HepG2 (cell line): ENCODE measurements at regions not wholly inside any gene's neighbourhood (a gene's known extent, or its start where the extent isn't known, plus 50 kb on each side); places are given as distances from the start of the nearest gene placed in this dataset.

Experiments
- ATAC-seq: fragments of 200-7000 bp; cut with Tn5 transposase; 3 replicates; pipeline ENCODE4 v1.9.1; 2020; ENCODE audit warnings: mild to moderate bottlenecking, moderate library complexity
- BruUV-seq: library from RNA; stranded (reverse); fragments of 400-500 nt; replicated peaks from 2 replicates; lab custom pipeline; 2021; lab: Mats Ljungman, UMichigan
- CTCF ChIA-PET: fragments of 300-600 bp; formaldehyde crosslinking; extraction: SDS; loops from one replicate; lab custom pipeline; 2021; ENCODE audit warnings: low total read pairs, inconsistent platforms, low intra/inter-chr PET ratio; lab: Yijun Ruan, JAX
- POLR2A ChIA-PET: fragments of 350-600 bp; sonication (Branson Sonifier 250); formaldehyde crosslinking; loops from one replicate; lab custom pipeline; 2020; ENCODE audit warnings: antibody characterized with exemption, inconsistent platforms; lab: Yijun Ruan, JAX
- DNase-seq: peaks from one replicate; pipeline ENCODE4 v3.0.0-alpha.2; 2015; ENCODE audit warnings: low spot score
- FAIRE-seq: peaks from 3 replicates; lab custom pipeline; 2011; peaks lifted over from hg19 to GRCh38; lab: Jason Lieb, UNC
- H2AFZ ChIP-seq: one replicate; pipeline ENCODE4 v1.6.1; 2011; ENCODE audit warnings: low read length, inconsistent platforms
- H3K27ac ChIP-seq: fragments of 300-600 bp; 3 replicates; pipeline ENCODE4 v1.8.0; 2011; ENCODE audit warnings: mixed run types, mild to moderate bottlenecking, mixed read lengths, low read length, inconsistent platforms; ENCODE audit not compliant: insufficient read depth; ENCODE audit errors: extremely low read length
- H3K27me3 ChIP-seq, 2 experiments: fragments of 200-600 bp in 1 of 2; 2 replicates in 1 of 2; 3 replicates in 1 of 2; pipeline versions ENCODE4 v1.6.0 to v1.8.0; 2011; ENCODE audit warnings: low read length in 2 of 2, mild to moderate bottlenecking in 2 of 2, moderate library complexity in 2 of 2, inconsistent platforms in 1 of 2; ENCODE audit not compliant: insufficient read depth in 2 of 2, control insufficient read depth in 1 of 2
- H3K36me3 ChIP-seq, 2 experiments: fragments of 200-600 bp in 1 of 2; replicated peaks in 1 of 2; 2 replicates in 1 of 2; 3 replicates in 1 of 2; pipeline versions ENCODE4 v1.5.1 to v1.8.0; 2011; ENCODE audit warnings: low read length in 2 of 2, inconsistent platforms in 1 of 2; ENCODE audit not compliant: insufficient read depth in 2 of 2, control insufficient read depth in 1 of 2
- H3K4me1 ChIP-seq: 2 replicates; pipeline ENCODE4 v1.5.1; 2012; ENCODE audit warnings: low read length, inconsistent platforms; ENCODE audit not compliant: insufficient read depth
- H3K4me2 ChIP-seq: 2 replicates; pipeline ENCODE4 v1.6.0; 2011; ENCODE audit warnings: low read depth, low read length, inconsistent platforms
- H3K4me3 ChIP-seq, 3 experiments: fragments of 200-600 bp in 1 of 3; sonication (generic), shearing (Covaris generic) in 1 of 3; replicated peaks in 1 of 3; 2 replicates each; pipeline ENCODE4 v1.5.1; 2011 to 2016; ENCODE audit warnings: low read length in 3 of 3, inconsistent platforms in 2 of 3, low read depth in 2 of 3, mild to moderate bottlenecking in 2 of 3, control low read depth in 1 of 3, mixed read lengths in 1 of 3; ENCODE audit not compliant: insufficient read depth in 1 of 3
- H3K79me2 ChIP-seq: one replicate; pipeline ENCODE4 v1.6.1; 2011; ENCODE audit warnings: low read length, inconsistent platforms; ENCODE audit not compliant: insufficient read depth
- H3K9ac ChIP-seq: 2 replicates; pipeline ENCODE4 v1.6.0; 2011; ENCODE audit warnings: mild to moderate bottlenecking, low read depth, low read length, inconsistent platforms; ENCODE audit not compliant: insufficient read depth
- H3K9me3 ChIP-seq: 2 replicates; pipeline ENCODE4 v1.5.1; 2012; ENCODE audit warnings: mild to moderate bottlenecking, low read length
- H4K20me1 ChIP-seq: 2 replicates; pipeline ENCODE4 v1.6.0; 2011; ENCODE audit warnings: inconsistent platforms, mild to moderate bottlenecking, low read length, moderate library complexity; ENCODE audit not compliant: insufficient read depth
- BRF2 ChIP-seq: sonication (generic); formaldehyde crosslinking; IDR thresholded peaks from 2 replicates; pipeline ENCODE4 v1.8.1; 2022; ENCODE audit warnings: mild to moderate bottlenecking, missing genetic modification reagents
- CBX1 ChIP-seq: IDR thresholded peaks from one replicate; pipeline ENCODE4 v1.6.1; 2016; ENCODE audit warnings: antibody characterized with exemption, low read depth
- DPF2 ChIP-seq: sonication (generic); formaldehyde crosslinking; IDR thresholded peaks from 2 replicates; pipeline ENCODE4 v1.4.0; 2020; ENCODE audit warnings: mild to moderate bottlenecking, low read depth, missing genetic modification reagents, borderline replicate concordance
- DR1 ChIP-seq: sonication (generic); formaldehyde crosslinking; IDR thresholded peaks from 2 replicates; pipeline ENCODE4 v1.8.0; 2021; ENCODE audit warnings: mild to moderate bottlenecking, missing genetic modification reagents, inconsistent platforms
- MYNN ChIP-seq: sonication (generic); formaldehyde crosslinking; IDR thresholded peaks from 2 replicates; pipeline ENCODE4 v1.4.0; 2020; ENCODE audit warnings: mild to moderate bottlenecking, low read depth, missing genetic modification reagents
- NFIB ChIP-seq: sonication (generic); formaldehyde crosslinking; IDR thresholded peaks from 2 replicates; pipeline ENCODE4 v1.9.0; 2021; ENCODE audit warnings: missing genetic modification reagents, mild to moderate bottlenecking, borderline replicate concordance
- PRDM15 ChIP-seq: sonication (generic); formaldehyde crosslinking; IDR thresholded peaks from 2 replicates; pipeline ENCODE4 v1.4.0; 2020; ENCODE audit warnings: missing genetic modification reagents
- TEF ChIP-seq: sonication (generic); formaldehyde crosslinking; IDR thresholded peaks from 2 replicates; pipeline ENCODE4 v1.5.0; 2020; ENCODE audit warnings: missing genetic modification reagents
- ZFYVE20 ChIP-seq: sonication (generic); formaldehyde crosslinking; IDR thresholded peaks from 2 replicates; pipeline ENCODE4 v1.8.0; 2023; ENCODE audit warnings: low read depth, mild to moderate bottlenecking, moderate library complexity, missing genetic modification reagents, borderline replicate concordance
- ZNF446 ChIP-seq: sonication (generic); formaldehyde crosslinking; IDR thresholded peaks from 2 replicates; pipeline ENCODE4 v1.5.0; 2020; ENCODE audit warnings: mild to moderate bottlenecking, missing genetic modification reagents
- ZNF674 ChIP-seq: sonication (generic); formaldehyde crosslinking; IDR thresholded peaks from 2 replicates; pipeline ENCODE4 v1.5.0; 2020; ENCODE audit warnings: low read depth, mild to moderate bottlenecking, missing genetic modification reagents
- ZNF777 ChIP-seq: sonication (generic); formaldehyde crosslinking; IDR thresholded peaks from 2 replicates; pipeline ENCODE4 v1.4.0; 2020; ENCODE audit warnings: missing genetic modification reagents
- WGBS: methylation state at CpG from one replicate; pipeline ENCODE4 v1.1.6; 2017; ENCODE audit warnings: low lambda C conversion rate; 5-methylcytosine and 5-hydroxymethylcytosine counted together
- in situ Hi-C: cut with HindIII; loops from 2 replicates; pipeline ENCODE4 v1.10.0; 2017; ENCODE audit warnings: low pct_unique_long_range_greater_than_20kb; ENCODE audit not compliant: extremely low pct_ligation_motif_present
- intact Hi-C: fragments of 100-400 bp; cut with micrococcal nuclease; formaldehyde crosslinking; loops from one replicate; pipeline ENCODE4 v1.10.0; 2022; ENCODE audit not compliant: unreplicated experiment
- TF ChIP-seq, protein P1 (sequence below): sonication (generic); formaldehyde crosslinking; IDR thresholded peaks from 2 replicates; pipeline ENCODE4 v1.4.0; 2020; ENCODE audit warnings: low read depth, mild to moderate bottlenecking, missing genetic modification reagents
- TF ChIP-seq, protein P2 (sequence below): sonication (generic); formaldehyde crosslinking; IDR thresholded peaks from 2 replicates; pipeline ENCODE4 v1.8.0; 2022; ENCODE audit warnings: missing genetic modification reagents, mild to moderate bottlenecking, moderate library complexity, borderline replicate concordance

- POLR2A ChIA-PET, result no interaction called here
- TF ChIP-seq, protein P1, sequence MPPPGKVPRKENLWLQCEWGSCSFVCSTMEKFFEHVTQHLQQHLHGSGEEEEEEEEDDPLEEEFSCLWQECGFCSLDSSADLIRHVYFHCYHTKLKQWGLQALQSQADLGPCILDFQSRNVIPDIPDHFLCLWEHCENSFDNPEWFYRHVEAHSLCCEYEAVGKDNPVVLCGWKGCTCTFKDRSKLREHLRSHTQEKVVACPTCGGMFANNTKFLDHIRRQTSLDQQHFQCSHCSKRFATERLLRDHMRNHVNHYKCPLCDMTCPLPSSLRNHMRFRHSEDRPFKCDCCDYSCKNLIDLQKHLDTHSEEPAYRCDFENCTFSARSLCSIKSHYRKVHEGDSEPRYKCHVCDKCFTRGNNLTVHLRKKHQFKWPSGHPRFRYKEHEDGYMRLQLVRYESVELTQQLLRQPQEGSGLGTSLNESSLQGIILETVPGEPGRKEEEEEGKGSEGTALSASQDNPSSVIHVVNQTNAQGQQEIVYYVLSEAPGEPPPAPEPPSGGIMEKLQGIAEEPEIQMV, result no peak
- TF ChIP-seq ZNF674, result no peak
- no peak for TF ChIP-seq ZNF446 (CRISPR knock-in tag)
- TF ChIP-seq BRF2, result no peak
- TF ChIP-seq, protein P2, sequence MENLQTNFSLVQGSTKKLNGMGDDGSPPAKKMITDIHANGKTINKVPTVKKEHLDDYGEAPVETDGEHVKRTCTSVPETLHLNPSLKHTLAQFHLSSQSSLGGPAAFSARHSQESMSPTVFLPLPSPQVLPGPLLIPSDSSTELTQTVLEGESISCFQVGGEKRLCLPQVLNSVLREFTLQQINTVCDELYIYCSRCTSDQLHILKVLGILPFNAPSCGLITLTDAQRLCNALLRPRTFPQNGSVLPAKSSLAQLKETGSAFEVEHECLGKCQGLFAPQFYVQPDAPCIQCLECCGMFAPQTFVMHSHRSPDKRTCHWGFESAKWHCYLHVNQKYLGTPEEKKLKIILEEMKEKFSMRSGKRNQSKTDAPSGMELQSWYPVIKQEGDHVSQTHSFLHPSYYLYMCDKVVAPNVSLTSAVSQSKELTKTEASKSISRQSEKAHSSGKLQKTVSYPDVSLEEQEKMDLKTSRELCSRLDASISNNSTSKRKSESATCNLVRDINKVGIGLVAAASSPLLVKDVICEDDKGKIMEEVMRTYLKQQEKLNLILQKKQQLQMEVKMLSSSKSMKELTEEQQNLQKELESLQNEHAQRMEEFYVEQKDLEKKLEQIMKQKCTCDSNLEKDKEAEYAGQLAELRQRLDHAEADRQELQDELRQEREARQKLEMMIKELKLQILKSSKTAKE (CRISPR knock-in tag), result no peak
- TF ChIP-seq NFIB (CRISPR knock-in tag), result no peak
- no peak for TF ChIP-seq MYNN (CRISPR knock-in tag)
- no peak for TF ChIP-seq PRDM15 (CRISPR knock-in tag)
- TF ChIP-seq DPF2 (CRISPR knock-in tag), result no peak
- no peak for TF ChIP-seq ZFYVE20 (CRISPR knock-in tag)
- TF ChIP-seq CBX1, result no peak
- TF ChIP-seq ZNF777 (CRISPR knock-in tag), result no peak
- no peak for TF ChIP-seq DR1 (CRISPR knock-in tag)
- TF ChIP-seq TEF, result no peak
- TF ChIP-seq, all 625 proteins: peak for 0
- intact Hi-C loops, result no loop called here
- Histone ChIP-seq H3K27me3 (no peaks in the 10 kb centered on the region), H3K4me2 (no peak overlapping the region), H3K9me3 (no peaks in the 10 kb centered on the region), H3K4me3 (no peak overlapping the region), H4K20me1 (no peaks in the 10 kb centered on the region), H2AFZ (no peak overlapping the region), H3K27ac (no peak overlapping the region), H3K79me2 (no peaks in the 10 kb centered on the region), H3K9ac (no peak overlapping the region), H3K36me3 (no peaks in the 10 kb centered on the region), H3K4me1 (no peaks in the 10 kb centered on the region)
- DNase-seq (no peak), ATAC-seq (no peak), FAIRE-seq (no peak)
- BruUV-seq, result no TSS peak
- in situ Hi-C loops, result no loop called here
- 2% methylated on average over 3 of the region's 3 CpGs for WGBS
- CTCF ChIA-PET, result no interaction called here
Measured at GRCh38 chr3:157700405-157700804, 197.2 kb upstream of the VEPH1 start.
